Liver (tissue), 3 donors: ENCODE measurements at regions not wholly inside any gene's neighbourhood (a gene's known extent, or its start where the extent isn't known, plus 50 kb on each side); places are given as distances from the start of the nearest gene placed in this dataset.

ENCODE experiments used
- HNF4A ChIP-seq, 2 donors: conservative IDR thresholded peaks; 2 replicates each; pipeline ENCODE4 v1.6.1; 2016; ENCODE audit warnings: antibody characterized with exemption in 2 of 2, mild to moderate bottlenecking in 2 of 2
- TF ChIP-seq, protein P1 (sequence below): IDR thresholded peaks from 2 replicates; pipeline ENCODE4 v1.6.1; 2016; ENCODE audit warnings: antibody characterized with exemption, mild to moderate bottlenecking
- TF ChIP-seq, protein P2 (sequence below): fragments of 150-350 bp; IDR thresholded peaks from 2 replicates; pipeline ENCODE4 v1.5.1; 2017; ENCODE audit warnings: improper control_type of control experiment, low read depth, low read length; ENCODE audit not compliant: missing input control
- donor health status: healthy.
- donor health status: healthy.

DNA sequence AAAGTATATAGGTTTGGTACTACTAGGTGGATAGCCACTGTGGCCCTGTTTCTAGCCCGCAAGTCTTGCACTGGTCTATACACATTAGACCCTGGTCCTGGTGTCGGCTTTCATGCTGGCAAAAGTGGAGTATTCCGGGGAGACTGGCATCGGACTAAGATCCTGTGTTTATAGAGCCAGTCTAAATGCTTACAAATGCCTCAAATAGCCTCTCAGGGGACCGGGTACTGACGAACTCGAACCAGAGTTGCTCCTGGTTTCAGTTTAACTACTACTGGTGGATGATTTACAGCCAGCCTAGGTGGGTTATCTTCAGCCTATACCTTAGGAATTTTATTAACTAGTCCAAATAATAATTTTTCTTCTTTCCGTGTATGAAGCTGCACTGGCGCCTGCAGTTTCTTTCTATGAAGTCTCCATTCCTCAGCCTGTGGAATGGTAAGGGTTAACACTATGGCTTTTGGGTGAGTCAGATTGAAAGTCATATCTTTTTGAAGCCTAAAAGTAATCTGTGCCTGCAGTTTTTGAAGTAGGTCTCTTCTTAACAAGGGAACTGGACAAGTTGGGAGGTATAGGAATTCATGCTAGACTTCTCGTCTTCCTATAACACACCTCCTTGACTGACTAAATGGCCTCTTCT is 51.3 kb downstream of the OR10H4 start:
- no peak for TF ChIP-seq HNF4A (conservative IDR thresholded peaks at IDR 0.05)
- TF ChIP-seq, protein P1, sequence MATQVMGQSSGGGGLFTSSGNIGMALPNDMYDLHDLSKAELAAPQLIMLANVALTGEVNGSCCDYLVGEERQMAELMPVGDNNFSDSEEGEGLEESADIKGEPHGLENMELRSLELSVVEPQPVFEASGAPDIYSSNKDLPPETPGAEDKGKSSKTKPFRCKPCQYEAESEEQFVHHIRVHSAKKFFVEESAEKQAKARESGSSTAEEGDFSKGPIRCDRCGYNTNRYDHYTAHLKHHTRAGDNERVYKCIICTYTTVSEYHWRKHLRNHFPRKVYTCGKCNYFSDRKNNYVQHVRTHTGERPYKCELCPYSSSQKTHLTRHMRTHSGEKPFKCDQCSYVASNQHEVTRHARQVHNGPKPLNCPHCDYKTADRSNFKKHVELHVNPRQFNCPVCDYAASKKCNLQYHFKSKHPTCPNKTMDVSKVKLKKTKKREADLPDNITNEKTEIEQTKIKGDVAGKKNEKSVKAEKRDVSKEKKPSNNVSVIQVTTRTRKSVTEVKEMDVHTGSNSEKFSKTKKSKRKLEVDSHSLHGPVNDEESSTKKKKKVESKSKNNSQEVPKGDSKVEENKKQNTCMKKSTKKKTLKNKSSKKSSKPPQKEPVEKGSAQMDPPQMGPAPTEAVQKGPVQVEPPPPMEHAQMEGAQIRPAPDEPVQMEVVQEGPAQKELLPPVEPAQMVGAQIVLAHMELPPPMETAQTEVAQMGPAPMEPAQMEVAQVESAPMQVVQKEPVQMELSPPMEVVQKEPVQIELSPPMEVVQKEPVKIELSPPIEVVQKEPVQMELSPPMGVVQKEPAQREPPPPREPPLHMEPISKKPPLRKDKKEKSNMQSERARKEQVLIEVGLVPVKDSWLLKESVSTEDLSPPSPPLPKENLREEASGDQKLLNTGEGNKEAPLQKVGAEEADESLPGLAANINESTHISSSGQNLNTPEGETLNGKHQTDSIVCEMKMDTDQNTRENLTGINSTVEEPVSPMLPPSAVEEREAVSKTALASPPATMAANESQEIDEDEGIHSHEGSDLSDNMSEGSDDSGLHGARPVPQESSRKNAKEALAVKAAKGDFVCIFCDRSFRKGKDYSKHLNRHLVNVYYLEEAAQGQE: no peak
- TF ChIP-seq, protein P2, sequence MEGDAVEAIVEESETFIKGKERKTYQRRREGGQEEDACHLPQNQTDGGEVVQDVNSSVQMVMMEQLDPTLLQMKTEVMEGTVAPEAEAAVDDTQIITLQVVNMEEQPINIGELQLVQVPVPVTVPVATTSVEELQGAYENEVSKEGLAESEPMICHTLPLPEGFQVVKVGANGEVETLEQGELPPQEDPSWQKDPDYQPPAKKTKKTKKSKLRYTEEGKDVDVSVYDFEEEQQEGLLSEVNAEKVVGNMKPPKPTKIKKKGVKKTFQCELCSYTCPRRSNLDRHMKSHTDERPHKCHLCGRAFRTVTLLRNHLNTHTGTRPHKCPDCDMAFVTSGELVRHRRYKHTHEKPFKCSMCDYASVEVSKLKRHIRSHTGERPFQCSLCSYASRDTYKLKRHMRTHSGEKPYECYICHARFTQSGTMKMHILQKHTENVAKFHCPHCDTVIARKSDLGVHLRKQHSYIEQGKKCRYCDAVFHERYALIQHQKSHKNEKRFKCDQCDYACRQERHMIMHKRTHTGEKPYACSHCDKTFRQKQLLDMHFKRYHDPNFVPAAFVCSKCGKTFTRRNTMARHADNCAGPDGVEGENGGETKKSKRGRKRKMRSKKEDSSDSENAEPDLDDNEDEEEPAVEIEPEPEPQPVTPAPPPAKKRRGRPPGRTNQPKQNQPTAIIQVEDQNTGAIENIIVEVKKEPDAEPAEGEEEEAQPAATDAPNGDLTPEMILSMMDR: no peak
